Neural progenitor cell (in vitro differentiated cells): ENCODE measurements at regions not wholly inside any gene's neighbourhood (a gene's known extent, or its start where the extent isn't known, plus 50 kb on each side); places are given as distances from the start of the nearest gene placed in this dataset.

Experiments used
- CTCF ChIP-seq: fragments of 200-600 bp; sonication (generic); IDR thresholded peaks from 2 replicates; pipeline ENCODE4 v1.5.1; 2017; ENCODE audit warnings: antibody characterized with exemption, mild to moderate bottlenecking
- EZH2 ChIP-seq: fragments of 200-600 bp; sonication (generic); IDR thresholded peaks from 2 replicates; pipeline ENCODE4 v1.6.1; 2017; ENCODE audit warnings: antibody characterized with exemption, mild to moderate bottlenecking, moderate library complexity
- EZH2phosphoT487 ChIP-seq: fragments of 200-600 bp; sonication (generic); IDR thresholded peaks from 2 replicates; pipeline ENCODE4 v1.6.1; 2017; ENCODE audit warnings: antibody characterized with exemption

- TF ChIP-seq CTCF (no peak), EZH2 (no peak), EZH2phosphoT487 (no peak)
Measured at GRCh38 chr7:85695041-85695440, 508.2 kb upstream of the SEMA3D start.
